ENCODE measurements at regions not wholly inside any gene's neighbourhood (a gene's known extent, or its start where the extent isn't known, plus 50 kb on each side); places are given as distances from the start of the nearest gene placed in this dataset.
"Not testable (repeated sequence)": the region's sequence is repeated elsewhere in the genome, so short reads cannot be mapped to it uniquely, and the experiment has no call there.

DNA sequence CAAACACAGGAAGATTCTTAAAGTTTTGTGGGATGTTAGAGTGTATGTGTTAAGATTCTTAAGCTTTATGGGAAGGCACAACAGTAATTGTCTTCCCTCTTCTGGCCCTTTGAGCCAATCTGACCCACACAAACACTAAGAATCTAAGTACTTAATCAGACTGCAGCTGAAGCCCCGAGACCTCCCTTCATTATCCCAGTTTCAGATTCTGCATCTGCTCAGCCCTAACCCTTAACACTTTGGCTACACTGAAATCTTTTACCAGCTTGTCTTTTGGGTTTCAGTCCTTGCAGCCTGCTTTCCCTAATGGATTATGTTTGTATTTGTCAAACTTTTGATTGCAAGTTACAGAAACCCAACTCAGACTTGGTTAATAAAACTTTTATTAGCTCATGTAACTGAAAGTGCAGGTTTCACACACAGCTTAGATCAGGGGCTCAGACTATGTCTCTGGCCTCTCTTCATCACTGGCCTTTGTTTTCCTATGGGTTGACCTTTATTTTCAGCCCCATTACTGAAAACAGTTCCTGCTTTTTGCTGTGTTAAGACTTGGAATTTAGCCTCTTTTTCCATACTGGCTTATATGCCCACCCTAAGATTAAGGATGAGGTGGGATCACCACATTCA, 71.5 kb downstream of the COX7C start:
- Histone ChIP-seq H3K27ac (ENCODE audit: low read length) (no peak overlapping the region), H3K9me2 (replicated peaks; ENCODE audit: insufficient read depth, low read length) (no peaks in the 10 kb centered on the region), H3K36me3 (ENCODE audit: insufficient read depth, low read length) (no peaks in the 10 kb centered on the region), H2AFZ (ENCODE audit: low read length) (no peak overlapping the region), H3K27me3 (ENCODE audit: low read length) (no peaks in the 10 kb centered on the region), H3K79me2 (ENCODE audit: low read length) (no peaks in the 10 kb centered on the region), H3K4me1 (ENCODE audit: low read length) (no peaks in the 10 kb centered on the region), H3K9me3 (ENCODE audit: low read length) (no peaks in the 10 kb centered on the region), H3K4me2 (ENCODE audit: low read depth, low read length, poor library complexity, severe bottlenecking) (no peak overlapping the region), H4K20me1 (ENCODE audit: insufficient read depth, low read depth, low read length) (no peaks in the 10 kb centered on the region), H3K9ac (ENCODE audit: low read length) (no peak overlapping the region), H3K4me3 (ENCODE audit: low read length) (no peak overlapping the region)
- DNase-seq: no peak

DNA sequence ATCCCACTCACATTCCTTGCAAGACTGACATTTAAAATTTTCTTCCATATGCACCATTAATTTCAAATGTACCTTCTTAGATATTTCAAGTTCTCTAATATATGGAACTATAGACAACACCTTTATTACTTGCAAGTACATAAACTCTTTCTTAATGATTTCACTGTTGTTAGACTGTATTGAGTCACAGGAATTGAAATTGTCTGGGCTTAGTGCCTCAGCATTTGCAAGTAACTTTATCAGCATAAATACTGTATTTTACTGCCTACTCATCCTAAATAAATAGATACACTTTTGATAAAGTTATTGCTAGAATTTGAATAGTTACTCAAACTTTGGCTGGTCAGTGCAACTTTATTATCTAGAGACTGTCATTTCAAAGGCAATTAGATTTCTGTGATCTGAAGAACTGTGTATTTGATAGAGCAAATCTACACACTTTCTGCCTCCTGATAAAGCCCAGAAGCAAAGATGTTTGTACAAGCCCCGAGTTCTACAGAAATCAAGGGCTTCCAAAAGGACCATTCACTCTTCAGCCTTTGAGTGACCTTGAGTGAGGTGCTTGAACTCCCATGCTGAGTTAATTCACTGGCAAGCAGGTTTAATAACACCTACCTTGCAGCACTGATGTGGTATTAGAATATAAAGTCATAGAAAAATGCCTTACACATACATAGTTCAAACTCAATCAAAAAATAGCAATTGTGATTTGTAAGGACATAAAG, 91.6 kb downstream of the COX7C start:
- Histone ChIP-seq H3K27me3 (ENCODE audit: low read length) (no peaks in the 10 kb centered on the region), H3K9me2 (replicated peaks; ENCODE audit: insufficient read depth, low read length) (no peaks in the 10 kb centered on the region), H3K79me2 (ENCODE audit: low read length) (no peaks in the 10 kb centered on the region), H3K4me1 (ENCODE audit: low read length) (no peaks in the 10 kb centered on the region), H3K4me3 (ENCODE audit: low read length) (no peak overlapping the region), H3K9ac (ENCODE audit: low read length) (no peak overlapping the region), H4K20me1 (ENCODE audit: insufficient read depth, low read depth, low read length) (no peaks in the 10 kb centered on the region), H3K27ac (ENCODE audit: low read length) (no peak overlapping the region), H3K4me2 (ENCODE audit: low read depth, low read length, poor library complexity, severe bottlenecking) (no peak overlapping the region), H3K36me3 (ENCODE audit: insufficient read depth, low read length) (no peaks in the 10 kb centered on the region), H2AFZ (ENCODE audit: low read length) (no peak overlapping the region), H3K9me3 (ENCODE audit: low read length) (no peaks in the 10 kb centered on the region)
- no peak for DNase-seq

DNA sequence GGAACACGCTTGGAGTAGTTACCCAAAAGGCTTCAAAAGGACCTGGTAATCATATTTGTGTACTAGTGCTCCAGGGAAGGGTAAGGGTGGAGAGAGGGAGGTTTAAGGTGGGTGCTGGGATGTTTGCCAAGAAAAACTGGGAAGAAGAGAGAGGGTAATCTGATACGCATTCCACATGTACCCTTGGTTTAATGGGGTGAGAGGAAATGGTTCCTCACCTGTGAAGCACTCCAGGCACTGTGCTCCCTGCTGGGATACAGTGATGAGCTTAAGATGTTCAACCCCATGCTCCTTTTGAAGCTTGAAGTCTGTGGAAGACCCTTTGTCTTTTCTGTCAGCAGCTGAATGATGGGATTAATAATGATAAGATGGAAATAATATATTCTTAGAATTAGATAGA, 98.4 kb downstream of the COX7C start:
- Histone ChIP-seq H3K9ac (ENCODE audit: low read length) (no peak overlapping the region), H3K4me1 (ENCODE audit: low read length) (no peaks in the 10 kb centered on the region), H2AFZ (ENCODE audit: low read length) (no peak overlapping the region), H3K36me3 (ENCODE audit: insufficient read depth, low read length) (no peaks in the 10 kb centered on the region), H3K9me3 (ENCODE audit: low read length) (no peaks in the 10 kb centered on the region), H3K4me3 (ENCODE audit: low read length) (no peak overlapping the region), H3K27ac (ENCODE audit: low read length) (no peak overlapping the region), H3K9me2 (replicated peaks; ENCODE audit: insufficient read depth, low read length) (0 out of 2 replicates have a peak, but pooled peaks cover 3% of the 10 kb centered on the region), H3K79me2 (ENCODE audit: low read length) (no peaks in the 10 kb centered on the region), H4K20me1 (ENCODE audit: insufficient read depth, low read depth, low read length) (no peaks in the 10 kb centered on the region), H3K4me2 (ENCODE audit: low read depth, low read length, poor library complexity, severe bottlenecking) (no peak overlapping the region), H3K27me3 (ENCODE audit: low read length) (no peaks in the 10 kb centered on the region)
- DNase-seq: no peak

DNA sequence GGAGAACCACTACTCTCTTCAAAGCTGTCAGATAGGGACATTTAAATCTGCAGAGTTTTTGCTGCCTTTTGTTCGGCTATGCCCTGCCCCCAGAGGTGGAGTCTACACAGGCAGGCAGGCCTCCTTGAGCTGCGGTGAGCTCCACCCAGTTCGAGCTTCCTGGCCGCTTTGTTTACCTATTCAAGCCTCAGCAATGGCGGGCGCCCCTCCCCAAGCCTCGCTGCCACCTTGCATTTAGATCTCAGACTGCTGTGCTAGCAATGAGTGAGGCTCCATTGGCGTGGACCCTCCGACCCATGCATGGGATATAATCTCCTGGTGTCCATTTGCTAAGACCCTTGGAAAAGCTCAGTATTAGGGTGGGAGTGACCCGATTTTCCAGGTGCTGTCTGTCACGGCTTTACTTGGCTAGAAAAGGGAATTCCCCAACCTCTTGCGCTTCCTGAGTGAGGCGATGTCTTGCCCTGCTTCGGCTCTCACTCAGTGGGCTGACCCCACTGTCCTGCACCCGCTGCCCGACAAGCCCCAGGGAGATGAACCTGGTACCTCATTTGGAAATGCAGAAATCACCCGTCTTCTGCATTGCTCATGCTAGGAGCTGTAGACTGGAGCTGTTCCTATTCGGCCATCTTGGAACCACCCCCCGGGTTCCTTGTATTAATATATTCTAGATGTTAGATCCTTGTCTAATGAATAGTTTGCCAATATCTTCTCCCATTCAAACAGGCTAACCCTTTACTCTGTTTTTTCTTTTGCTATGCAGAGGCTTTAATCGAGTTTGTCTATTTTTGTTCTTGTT, 113.8 kb downstream of the COX7C start:
- not testable (repeated sequence) for H3K27ac ChIP-seq (ENCODE audit: low read length); H3K4me1 ChIP-seq (ENCODE audit: low read length); H3K9me3 ChIP-seq (ENCODE audit: low read length); H3K9me2 ChIP-seq (replicated peaks; ENCODE audit: insufficient read depth, low read length); H4K20me1 ChIP-seq (ENCODE audit: insufficient read depth, low read depth, low read length); H3K27me3 ChIP-seq (ENCODE audit: low read length); H3K79me2 ChIP-seq (ENCODE audit: low read length); H3K36me3 ChIP-seq (ENCODE audit: insufficient read depth, low read length); H3K9ac ChIP-seq (ENCODE audit: low read length); H3K4me3 ChIP-seq (ENCODE audit: low read length); H3K4me2 ChIP-seq (ENCODE audit: low read depth, low read length, poor library complexity, severe bottlenecking); H2AFZ ChIP-seq (ENCODE audit: low read length); DNase-seq

DNA sequence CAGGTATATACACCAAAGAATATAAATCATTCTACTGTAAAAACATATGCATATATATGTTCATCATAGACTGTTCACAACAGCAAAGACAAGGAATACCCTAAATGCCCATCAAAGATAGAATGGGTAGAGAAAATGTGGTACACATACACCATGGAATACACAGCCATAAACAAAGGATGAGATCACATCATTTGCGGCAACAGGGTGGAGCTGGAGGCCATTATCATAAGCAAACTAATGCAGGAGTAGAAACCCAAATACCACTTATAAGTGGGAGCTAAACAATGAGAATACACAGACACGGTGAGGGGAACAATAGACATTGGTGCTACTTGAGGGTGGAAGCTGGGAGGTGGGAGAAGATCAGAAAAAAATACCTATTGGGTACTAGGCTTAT, 117.6 kb downstream of the COX7C start:
- Histone ChIP-seq H3K27ac (ENCODE audit: low read length) (no peak overlapping the region), H3K9ac (ENCODE audit: low read length) (no peak overlapping the region), H3K79me2 (ENCODE audit: low read length) (no peaks in the 10 kb centered on the region), H3K4me1 (ENCODE audit: low read length) (no peaks in the 10 kb centered on the region), H3K36me3 (ENCODE audit: insufficient read depth, low read length) (no peaks in the 10 kb centered on the region), H3K9me3 (ENCODE audit: low read length) (peaks cover 16% of the 10 kb centered on the region; the same call in 1 of the 2 replicates), H3K9me2 (replicated peaks; ENCODE audit: insufficient read depth, low read length) (no peaks in the 10 kb centered on the region), H3K27me3 (ENCODE audit: low read length) (no peaks in the 10 kb centered on the region), H3K4me2 (ENCODE audit: low read depth, low read length, poor library complexity, severe bottlenecking) (no peak overlapping the region), H2AFZ (ENCODE audit: low read length) (no peak overlapping the region), H3K4me3 (ENCODE audit: low read length) (no peak overlapping the region), H4K20me1 (ENCODE audit: insufficient read depth, low read depth, low read length) (no peaks in the 10 kb centered on the region)
- no peak for DNase-seq

DNA sequence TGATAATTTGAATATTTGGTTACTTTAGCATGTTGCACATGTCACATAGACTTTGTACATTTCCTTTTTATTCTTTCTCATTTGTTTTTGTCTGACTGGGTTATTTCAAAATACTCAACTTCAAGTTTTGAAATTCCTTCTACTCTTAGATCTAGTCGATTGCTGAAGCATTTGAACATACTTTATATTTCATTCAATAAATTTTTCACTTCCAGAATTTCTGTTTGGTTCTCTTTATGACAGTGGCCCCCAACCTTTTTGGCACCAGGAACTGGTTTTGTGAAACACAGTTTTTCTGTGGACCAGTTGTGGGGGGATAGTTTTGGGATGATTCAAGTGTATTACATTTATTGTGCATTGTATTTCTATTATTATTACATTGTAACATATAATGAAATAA, 119.8 kb downstream of the COX7C start:
- no peaks in the 10 kb centered on the region for H3K36me3 ChIP-seq (ENCODE audit: insufficient read depth, low read length)
- no peak overlapping the region for H3K27ac ChIP-seq (ENCODE audit: low read length)
- no peaks in the 10 kb centered on the region for H3K9me2 ChIP-seq (replicated peaks; ENCODE audit: insufficient read depth, low read length)
- H3K79me2 ChIP-seq (ENCODE audit: low read length): no peaks in the 10 kb centered on the region
- H3K27me3 ChIP-seq (ENCODE audit: low read length): no peaks in the 10 kb centered on the region
- DNase-seq: no peak
- H3K9me3 ChIP-seq (ENCODE audit: low read length): peaks cover 12% of the 10 kb centered on the region; the same call in 1 of the 2 replicates
- no peaks in the 10 kb centered on the region for H4K20me1 ChIP-seq (ENCODE audit: insufficient read depth, low read depth, low read length)
- H3K4me3 ChIP-seq (ENCODE audit: low read length): no peak overlapping the region
- no peak overlapping the region for H3K9ac ChIP-seq (ENCODE audit: low read length)
- H3K4me1 ChIP-seq (ENCODE audit: low read length): no peaks in the 10 kb centered on the region
- H2AFZ ChIP-seq (ENCODE audit: low read length): no peak overlapping the region
- H3K4me2 ChIP-seq (ENCODE audit: low read depth, low read length, poor library complexity, severe bottlenecking): no peak overlapping the region

DNA sequence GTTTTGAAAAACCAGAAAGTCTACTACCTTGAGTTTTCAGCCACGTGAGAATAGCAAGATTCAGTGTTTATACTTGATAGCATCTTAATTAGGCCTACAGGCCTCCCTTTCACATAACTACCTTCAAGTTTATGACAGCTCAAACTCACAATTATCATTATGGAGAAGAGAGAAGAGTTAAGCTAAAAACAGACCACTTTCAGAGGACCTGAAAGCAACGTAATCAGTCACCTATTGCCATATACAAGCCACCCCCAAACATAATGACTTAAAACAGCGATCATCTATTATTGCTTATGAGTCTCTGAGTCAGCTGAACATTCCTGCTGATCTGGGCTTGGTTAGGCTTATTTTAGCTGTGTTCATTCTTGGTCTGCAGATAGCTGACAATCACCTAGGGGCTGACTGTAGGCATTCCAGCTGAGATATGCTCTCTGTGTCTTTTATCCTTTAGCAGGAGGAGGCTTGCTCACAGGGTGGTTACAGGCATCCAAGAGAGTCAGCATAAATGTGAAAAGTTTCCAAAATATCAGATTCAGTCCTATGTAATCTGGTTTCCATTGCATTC, 130.9 kb downstream of the COX7C start:
- H2AFZ ChIP-seq (ENCODE audit: low read length): no peak overlapping the region
- no peak overlapping the region for H3K4me3 ChIP-seq (ENCODE audit: low read length)
- H3K27ac ChIP-seq (ENCODE audit: low read length): no peak overlapping the region

DNA sequence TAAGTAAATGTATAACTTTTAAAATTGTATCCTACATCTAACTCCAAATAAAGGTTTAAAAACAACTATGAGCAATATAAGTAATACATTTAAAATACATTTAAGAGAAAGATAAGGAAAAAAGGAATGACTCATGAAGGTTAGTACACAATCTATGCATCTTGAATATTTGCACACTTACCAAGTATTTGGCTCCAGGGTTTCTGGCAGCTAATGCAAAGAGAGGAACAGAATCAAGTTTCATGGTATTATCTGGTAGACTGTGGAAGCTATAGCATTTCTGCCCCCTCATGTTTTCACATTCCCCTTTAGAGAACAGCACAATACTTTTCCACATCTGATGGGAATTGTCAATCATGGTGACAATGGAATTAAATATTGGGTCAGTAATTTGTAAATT, 132.1 kb downstream of the COX7C start:
- no peak overlapping the region for H3K9ac ChIP-seq (ENCODE audit: low read length)
- DNase-seq: no peak

More for the DNA sequence above, 130.9 kb downstream of the COX7C start:
- H4K20me1 ChIP-seq (ENCODE audit: insufficient read depth, low read depth, low read length): no peaks in the 10 kb centered on the region
- H3K9me2 ChIP-seq (replicated peaks; ENCODE audit: insufficient read depth, low read length): no peaks in the 10 kb centered on the region
- H3K36me3 ChIP-seq (ENCODE audit: insufficient read depth, low read length): no peaks in the 10 kb centered on the region
- H3K9me3 ChIP-seq (ENCODE audit: low read length): no peaks in the 10 kb centered on the region
- DNase-seq: no peak
- H3K9ac ChIP-seq (ENCODE audit: low read length): no peak overlapping the region
- no peak overlapping the region for H3K4me2 ChIP-seq (ENCODE audit: low read depth, low read length, poor library complexity, severe bottlenecking)
- no peaks in the 10 kb centered on the region for H3K27me3 ChIP-seq (ENCODE audit: low read length)
- no peaks in the 10 kb centered on the region for H3K4me1 ChIP-seq (ENCODE audit: low read length)
- no peaks in the 10 kb centered on the region for H3K79me2 ChIP-seq (ENCODE audit: low read length)

More for the DNA sequence above, 132.1 kb downstream of the COX7C start:
- H2AFZ ChIP-seq (ENCODE audit: low read length): no peak overlapping the region
- H3K36me3 ChIP-seq (ENCODE audit: insufficient read depth, low read length): no peaks in the 10 kb centered on the region
- H3K9me2 ChIP-seq (replicated peaks; ENCODE audit: insufficient read depth, low read length): no peaks in the 10 kb centered on the region
- H3K79me2 ChIP-seq (ENCODE audit: low read length): no peaks in the 10 kb centered on the region
- no peak overlapping the region for H3K4me2 ChIP-seq (ENCODE audit: low read depth, low read length, poor library complexity, severe bottlenecking)
- no peak overlapping the region for H3K27ac ChIP-seq (ENCODE audit: low read length)
- H3K4me1 ChIP-seq (ENCODE audit: low read length): no peaks in the 10 kb centered on the region
- no peaks in the 10 kb centered on the region for H3K27me3 ChIP-seq (ENCODE audit: low read length)
- no peaks in the 10 kb centered on the region for H3K9me3 ChIP-seq (ENCODE audit: low read length)
- H4K20me1 ChIP-seq (ENCODE audit: insufficient read depth, low read depth, low read length): no peaks in the 10 kb centered on the region
- H3K4me3 ChIP-seq (ENCODE audit: low read length): no peak overlapping the region

Data from Karpas-422 (cell line).